ENCODE measurements at regions not wholly inside any gene's neighbourhood (a gene's known extent, or its start where the extent isn't known, plus 50 kb on each side); places are given as distances from the start of the nearest gene placed in this dataset.

GRCh38 chr1:213723187-213723586 is 264.6 kb upstream of the PROX1 start:
- TF ChIP-seq CTCF (IDR thresholded peaks at IDR 0.05; ENCODE audit: low read depth, low read length, poor library complexity, severe bottlenecking) (no peak), EZH2phosphoT487 (IDR thresholded peaks at IDR 0.05; ENCODE audit: borderline replicate concordance, low read length) (no peak)
